ENCODE measurements at regions not wholly inside any gene's neighbourhood (a gene's known extent, or its start where the extent isn't known, plus 50 kb on each side); places are given as distances from the start of the nearest gene placed in this dataset.

GRCh38 chr15:46270481-46271147, 635.8 kb downstream of the SQOR start:
- Mint-ChIP-seq H3K27me3 (ENCODE audit: low read depth) (no peaks in the 10 kb centered on the region), H3K9me3 (peaks cover 0 to 1% of the 10 kb centered on the region in 2 donors), H3K4me1 (ENCODE audit: low read depth) (no peaks in the 10 kb centered on the region), H3K36me3 (ENCODE audit: insufficient read depth in 2 of 2) (no peaks in the 10 kb centered on the region), H3K27ac (no peak overlapping the region), H3K4me3 (no peak overlapping the region)
- DNase-seq (no peak), ATAC-seq (replicated peaks in 1 of 2) (no peak)

- H3K4me3 Mint-ChIP-seq = no peak overlapping the region
- ATAC-seq (replicated peaks in 1 of 2) (no peak), DNase-seq (no peak)
- peaks cover 0 to 1% of the 10 kb centered on the region in 2 donors for H3K9me3 Mint-ChIP-seq
- H3K27me3 Mint-ChIP-seq (ENCODE audit: low read depth) = no peaks in the 10 kb centered on the region
- no peak overlapping the region for H3K27ac Mint-ChIP-seq
- H3K4me1 Mint-ChIP-seq (ENCODE audit: low read depth) = no peaks in the 10 kb centered on the region
- no peaks in the 10 kb centered on the region for H3K36me3 Mint-ChIP-seq (ENCODE audit: insufficient read depth in 2 of 2)
Observed at GRCh38 chr15:46275701-46276100, 640.9 kb downstream of the SQOR start.

GRCh38 chr15:46277451-46277850, 642.6 kb downstream of the SQOR start:
- H3K36me3 Mint-ChIP-seq (ENCODE audit: insufficient read depth in 2 of 2) = no peaks in the 10 kb centered on the region
- no peaks in the 10 kb centered on the region for H3K4me1 Mint-ChIP-seq (ENCODE audit: low read depth)
- no peak for DNase-seq
- no peaks in the 10 kb centered on the region for H3K27me3 Mint-ChIP-seq (ENCODE audit: low read depth)
- peaks cover 0 to 1% of the 10 kb centered on the region in 2 donors for H3K9me3 Mint-ChIP-seq
- no peak for ATAC-seq (replicated peaks in 1 of 2)
- no peak overlapping the region for H3K4me3 Mint-ChIP-seq
- H3K27ac Mint-ChIP-seq = no peak overlapping the region

GRCh38 chr15:46278062-46278461, 643.2 kb downstream of the SQOR start:
- H3K36me3 Mint-ChIP-seq (ENCODE audit: insufficient read depth in 2 of 2) = no peaks in the 10 kb centered on the region
- ATAC-seq (replicated peaks in 1 of 2) = no peak
- H3K27me3 Mint-ChIP-seq (ENCODE audit: low read depth) = no peaks in the 10 kb centered on the region
- no peaks in the 10 kb centered on the region for H3K9me3 Mint-ChIP-seq
- no peak for DNase-seq
- H3K4me1 Mint-ChIP-seq (ENCODE audit: low read depth) = no peaks in the 10 kb centered on the region
- no peak overlapping the region for H3K27ac Mint-ChIP-seq
- H3K4me3 Mint-ChIP-seq = no peak overlapping the region

- Mint-ChIP-seq H3K4me1 (ENCODE audit: low read depth) (no peaks in the 10 kb centered on the region), H3K9me3 (no peaks in the 10 kb centered on the region), H3K36me3 (ENCODE audit: insufficient read depth in 2 of 2) (no peaks in the 10 kb centered on the region), H3K27ac (no peak overlapping the region), H3K27me3 (ENCODE audit: low read depth) (no peaks in the 10 kb centered on the region), H3K4me3 (no peak overlapping the region)
- no peak for ATAC-seq (replicated peaks in 1 of 2)
- no peak for DNase-seq
Observed at GRCh38 chr15:46278486-46279090, 643.8 kb downstream of the SQOR start.

- H3K4me3 Mint-ChIP-seq = no peak overlapping the region
- H3K9me3 Mint-ChIP-seq = peaks cover 0 to 2% of the 10 kb centered on the region in 2 donors
- DNase-seq (no peak), ATAC-seq (replicated peaks in 1 of 2) (no peak)
- H3K27me3 Mint-ChIP-seq (ENCODE audit: low read depth) = no peaks in the 10 kb centered on the region
- H3K27ac Mint-ChIP-seq = no peak overlapping the region
- no peaks in the 10 kb centered on the region for H3K4me1 Mint-ChIP-seq (ENCODE audit: low read depth)
- H3K36me3 Mint-ChIP-seq (ENCODE audit: insufficient read depth in 2 of 2) = no peaks in the 10 kb centered on the region
Observed at GRCh38 chr15:46280762-46281542, 646.1 kb downstream of the SQOR start.

GRCh38 chr15:46293550-46293949, 658.7 kb downstream of the SQOR start:
- H3K27ac Mint-ChIP-seq = no peak overlapping the region
- no peak overlapping the region for H3K4me3 Mint-ChIP-seq
- no peaks in the 10 kb centered on the region for H3K36me3 Mint-ChIP-seq (ENCODE audit: insufficient read depth in 2 of 2)
- H3K27me3 Mint-ChIP-seq (ENCODE audit: low read depth) = no peaks in the 10 kb centered on the region
- no peak for DNase-seq
- no peak for ATAC-seq (replicated peaks in 1 of 2)
- peaks cover 4 to 5% of the 10 kb centered on the region in 2 donors for H3K9me3 Mint-ChIP-seq
- no peaks in the 10 kb centered on the region for H3K4me1 Mint-ChIP-seq (ENCODE audit: low read depth)

GRCh38 chr15:46296002-46296401, 661.2 kb downstream of the SQOR start:
- no peak overlapping the region for H3K27ac Mint-ChIP-seq
- no peaks in the 10 kb centered on the region for H3K27me3 Mint-ChIP-seq (ENCODE audit: low read depth)
- DNase-seq (no peak), ATAC-seq (replicated peaks in 1 of 2) (no peak)
- no peak overlapping the region for H3K4me3 Mint-ChIP-seq
- H3K4me1 Mint-ChIP-seq (ENCODE audit: low read depth) = no peaks in the 10 kb centered on the region
- no peaks in the 10 kb centered on the region for H3K36me3 Mint-ChIP-seq (ENCODE audit: insufficient read depth in 2 of 2)
- H3K9me3 Mint-ChIP-seq = peaks cover 0 to 2% of the 10 kb centered on the region in 2 donors

- Mint-ChIP-seq H3K4me3 (no peak overlapping the region), H3K4me1 (ENCODE audit: low read depth) (no peaks in the 10 kb centered on the region), H3K27ac (no peak overlapping the region), H3K27me3 (ENCODE audit: low read depth) (no peaks in the 10 kb centered on the region), H3K36me3 (ENCODE audit: insufficient read depth in 2 of 2) (no peaks in the 10 kb centered on the region), H3K9me3 (peaks cover 0 to 2% of the 10 kb centered on the region in 2 donors)
- DNase-seq (no peak), ATAC-seq (replicated peaks in 1 of 2) (no peak)
Observed at GRCh38 chr15:46296797-46297196, 662.0 kb downstream of the SQOR start.

GRCh38 chr15:46297766-46298165, 662.9 kb downstream of the SQOR start:
- H3K27ac Mint-ChIP-seq = no peak overlapping the region
- ATAC-seq (replicated peaks in 1 of 2) (no peak), DNase-seq (no peak)
- peaks cover 0 to 2% of the 10 kb centered on the region in 2 donors for H3K9me3 Mint-ChIP-seq
- H3K4me3 Mint-ChIP-seq = no peak overlapping the region
- no peaks in the 10 kb centered on the region for H3K4me1 Mint-ChIP-seq (ENCODE audit: low read depth)
- H3K36me3 Mint-ChIP-seq (ENCODE audit: insufficient read depth in 2 of 2) = no peaks in the 10 kb centered on the region
- H3K27me3 Mint-ChIP-seq (ENCODE audit: low read depth) = no peaks in the 10 kb centered on the region

- ATAC-seq (replicated peaks in 1 of 2) (no peak), DNase-seq (no peak)
- no peaks in the 10 kb centered on the region for H3K4me1 Mint-ChIP-seq (ENCODE audit: low read depth)
- H3K4me3 Mint-ChIP-seq = no peak overlapping the region
- no peak overlapping the region for H3K27ac Mint-ChIP-seq
- H3K9me3 Mint-ChIP-seq = no peaks in the 10 kb centered on the region
- no peaks in the 10 kb centered on the region for H3K27me3 Mint-ChIP-seq (ENCODE audit: low read depth)
- H3K36me3 Mint-ChIP-seq (ENCODE audit: insufficient read depth in 2 of 2) = no peaks in the 10 kb centered on the region
Observed at GRCh38 chr15:46300716-46301115, 665.9 kb downstream of the SQOR start.

- Mint-ChIP-seq H3K4me1 (ENCODE audit: low read depth) (no peaks in the 10 kb centered on the region), H3K27ac (no peak overlapping the region), H3K36me3 (ENCODE audit: insufficient read depth in 2 of 2) (no peaks in the 10 kb centered on the region), H3K9me3 (no peaks in the 10 kb centered on the region), H3K27me3 (ENCODE audit: low read depth) (no peaks in the 10 kb centered on the region), H3K4me3 (no peak overlapping the region)
- ATAC-seq (replicated peaks in 1 of 2) (no peak), DNase-seq (no peak)
Observed at GRCh38 chr15:46301291-46301690, 666.5 kb downstream of the SQOR start.

GRCh38 chr15:46301826-46302225, 667.0 kb downstream of the SQOR start:
- H3K27me3 Mint-ChIP-seq (ENCODE audit: low read depth) = no peaks in the 10 kb centered on the region
- no peaks in the 10 kb centered on the region for H3K9me3 Mint-ChIP-seq
- H3K4me3 Mint-ChIP-seq = no peak overlapping the region
- ATAC-seq (replicated peaks in 1 of 2) (no peak), DNase-seq (no peak)
- H3K4me1 Mint-ChIP-seq (ENCODE audit: low read depth) = no peaks in the 10 kb centered on the region
- no peak overlapping the region for H3K27ac Mint-ChIP-seq
- H3K36me3 Mint-ChIP-seq (ENCODE audit: insufficient read depth in 2 of 2) = no peaks in the 10 kb centered on the region
